ENCODE measurements at regions not wholly inside any gene's neighbourhood (a gene's known extent, or its start where the extent isn't known, plus 50 kb on each side); places are given as distances from the start of the nearest gene placed in this dataset.

GRCh38 chr12:90233168-90234100, 524.8 kb upstream of the ATP2B1 start:
- TF ChIP-seq CTCF (IDR thresholded peaks at IDR 0.05) (no peak), POLR2AphosphoS5 (IDR thresholded peaks at IDR 0.05) (no peak), POLR2A (IDR thresholded peaks at IDR 0.05) (no peak)

Measured in sigmoid colon (tissue), 4 donors.